ENCODE measurements at regions not wholly inside any gene's neighbourhood (a gene's known extent, or its start where the extent isn't known, plus 50 kb on each side); places are given as distances from the start of the nearest gene placed in this dataset.

DNA sequence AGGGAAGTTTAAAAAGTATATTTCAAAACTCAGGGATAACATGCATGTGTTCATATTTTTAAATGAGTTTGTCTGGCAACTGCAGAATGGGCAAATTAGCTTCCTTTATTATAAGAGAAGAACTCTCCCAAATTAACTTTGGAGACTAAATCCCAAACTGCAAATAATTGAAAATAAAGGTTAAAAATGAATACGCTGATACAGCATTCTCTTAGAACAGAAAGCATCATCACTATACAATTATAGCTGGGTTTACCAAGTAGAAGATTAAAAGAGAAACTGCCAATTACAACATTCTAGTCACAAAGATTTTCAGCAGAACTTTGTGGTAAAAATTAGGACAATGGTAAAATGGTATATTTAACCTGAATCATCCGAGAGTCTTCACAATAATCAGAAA is 73.3 kb downstream of the OLFM4 start:
- TF ChIP-seq, protein P1, sequence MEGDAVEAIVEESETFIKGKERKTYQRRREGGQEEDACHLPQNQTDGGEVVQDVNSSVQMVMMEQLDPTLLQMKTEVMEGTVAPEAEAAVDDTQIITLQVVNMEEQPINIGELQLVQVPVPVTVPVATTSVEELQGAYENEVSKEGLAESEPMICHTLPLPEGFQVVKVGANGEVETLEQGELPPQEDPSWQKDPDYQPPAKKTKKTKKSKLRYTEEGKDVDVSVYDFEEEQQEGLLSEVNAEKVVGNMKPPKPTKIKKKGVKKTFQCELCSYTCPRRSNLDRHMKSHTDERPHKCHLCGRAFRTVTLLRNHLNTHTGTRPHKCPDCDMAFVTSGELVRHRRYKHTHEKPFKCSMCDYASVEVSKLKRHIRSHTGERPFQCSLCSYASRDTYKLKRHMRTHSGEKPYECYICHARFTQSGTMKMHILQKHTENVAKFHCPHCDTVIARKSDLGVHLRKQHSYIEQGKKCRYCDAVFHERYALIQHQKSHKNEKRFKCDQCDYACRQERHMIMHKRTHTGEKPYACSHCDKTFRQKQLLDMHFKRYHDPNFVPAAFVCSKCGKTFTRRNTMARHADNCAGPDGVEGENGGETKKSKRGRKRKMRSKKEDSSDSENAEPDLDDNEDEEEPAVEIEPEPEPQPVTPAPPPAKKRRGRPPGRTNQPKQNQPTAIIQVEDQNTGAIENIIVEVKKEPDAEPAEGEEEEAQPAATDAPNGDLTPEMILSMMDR (IDR thresholded peaks at IDR 0.05; ENCODE audit: poor library complexity), result no peak
- no peak for TF ChIP-seq EZH2 (IDR thresholded peaks at IDR 0.05; ENCODE audit: borderline replicate concordance)
